ENCODE measurements at regions not wholly inside any gene's neighbourhood (a gene's known extent, or its start where the extent isn't known, plus 50 kb on each side); places are given as distances from the start of the nearest gene placed in this dataset.

DNA sequence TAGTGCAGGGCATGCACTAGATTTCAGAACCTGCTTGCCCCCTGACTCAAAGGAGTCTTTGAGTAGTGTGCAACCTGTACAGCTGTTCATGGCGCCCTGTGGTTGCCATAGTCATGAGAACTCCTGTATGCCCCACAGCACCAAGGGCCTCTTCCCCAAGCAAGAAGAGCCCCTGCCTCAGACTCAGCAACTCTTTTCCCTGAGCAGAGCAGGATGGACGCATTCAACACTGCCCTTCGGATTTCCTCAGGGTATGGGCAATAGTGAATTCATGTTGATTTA lies 89.7 kb upstream of the KLF13 start:
- Histone ChIP-seq H3K9ac (no peak overlapping the region; the same call in 1 of the 2 replicates), H3K27ac (peak overlapping the region; percentile 77; the same call in 1 of the 2 replicates), H3K4me3 (no peak overlapping the region)

DNA sequence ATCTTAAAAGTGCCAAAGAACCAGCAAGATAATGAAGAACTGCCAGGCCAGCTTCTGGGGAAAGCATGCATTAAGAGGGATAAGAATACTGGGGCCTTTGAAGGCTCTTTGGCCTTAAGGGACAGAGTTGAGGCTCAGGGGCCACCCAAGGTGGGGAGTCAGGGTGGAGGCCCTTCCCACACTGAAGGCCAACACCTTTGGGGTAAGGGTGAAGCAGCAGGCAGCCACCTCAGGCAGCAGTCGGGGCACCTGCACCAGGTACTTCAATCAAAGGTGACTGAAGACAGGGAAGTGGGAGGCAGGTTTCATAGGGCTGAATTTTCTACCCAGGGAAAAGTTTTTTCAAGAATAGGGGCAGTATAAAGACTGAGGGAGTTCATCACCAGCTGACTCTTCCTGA lies 87.7 kb upstream of the KLF13 start:
- peak overlapping the region; percentile 57 for H3K4me2 ChIP-seq
- no peaks in the 10 kb centered on the region for H3K36me3 ChIP-seq
- H3K9ac ChIP-seq: 0 out of 2 replicates have a peak overlapping the region, but pooled peaks have one; percentile 15
- H3K9me3 ChIP-seq: peaks cover 13% of the 10 kb centered on the region; the same call in 1 of the 2 replicates
- H3K27me3 ChIP-seq: no peaks in the 10 kb centered on the region
- no peak overlapping the region for H3K4me3 ChIP-seq
- no peaks in the 10 kb centered on the region for H4K20me1 ChIP-seq
- no peak for TF ChIP-seq Cebpa-rat (IDR thresholded peaks at IDR 0.05)
- peaks cover 58% of the 10 kb centered on the region for H3K4me1 ChIP-seq
- H3K27ac ChIP-seq: no peak overlapping the region; the same call in 1 of the 2 replicates

More for the DNA sequence above, 89.7 kb upstream of the KLF13 start:
- Histone ChIP-seq H3K4me1 (peaks cover 77% of the 10 kb centered on the region), H3K36me3 (no peaks in the 10 kb centered on the region), H3K27me3 (no peaks in the 10 kb centered on the region), H3K9me3 (peaks cover 9% of the 10 kb centered on the region; the same call in 1 of the 2 replicates), H3K4me2 (peak overlapping the region; percentile 82), H4K20me1 (no peaks in the 10 kb centered on the region)
- no peak for TF ChIP-seq Cebpa-rat (IDR thresholded peaks at IDR 0.05)

DNA sequence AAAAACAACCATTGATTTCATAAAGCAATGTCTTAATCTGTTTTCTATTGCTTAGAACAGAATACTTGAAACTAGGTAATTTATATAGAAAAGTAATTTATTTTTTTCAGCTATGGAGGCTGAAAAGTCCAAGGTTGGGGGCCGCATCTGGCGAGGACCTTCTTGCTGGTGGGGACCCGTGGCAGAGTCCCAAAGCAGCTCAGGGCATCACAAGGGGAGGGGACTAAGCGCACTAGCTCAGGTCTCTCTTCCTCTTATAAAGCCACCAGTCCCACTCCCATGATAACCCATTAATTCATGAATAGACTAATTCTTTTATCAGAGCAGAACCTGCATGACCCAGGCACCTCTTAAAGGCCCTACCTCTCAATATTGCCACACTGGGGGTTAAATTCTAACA lies 87.2 kb upstream of the KLF13 start:
- no peak overlapping the region for H3K27ac ChIP-seq
- no peaks in the 10 kb centered on the region for H3K27me3 ChIP-seq
- peaks cover 53% of the 10 kb centered on the region for H3K4me1 ChIP-seq
- no peak for TF ChIP-seq Cebpa-rat (IDR thresholded peaks at IDR 0.05)
- H3K36me3 ChIP-seq: no peaks in the 10 kb centered on the region
- no peak overlapping the region for H3K4me3 ChIP-seq
- peak overlapping the region; percentile 57 for H3K4me2 ChIP-seq
- H3K9me3 ChIP-seq: peaks cover 13% of the 10 kb centered on the region; the same call in 1 of the 2 replicates
- H4K20me1 ChIP-seq: no peaks in the 10 kb centered on the region
- H3K9ac ChIP-seq: no peak overlapping the region

DNA sequence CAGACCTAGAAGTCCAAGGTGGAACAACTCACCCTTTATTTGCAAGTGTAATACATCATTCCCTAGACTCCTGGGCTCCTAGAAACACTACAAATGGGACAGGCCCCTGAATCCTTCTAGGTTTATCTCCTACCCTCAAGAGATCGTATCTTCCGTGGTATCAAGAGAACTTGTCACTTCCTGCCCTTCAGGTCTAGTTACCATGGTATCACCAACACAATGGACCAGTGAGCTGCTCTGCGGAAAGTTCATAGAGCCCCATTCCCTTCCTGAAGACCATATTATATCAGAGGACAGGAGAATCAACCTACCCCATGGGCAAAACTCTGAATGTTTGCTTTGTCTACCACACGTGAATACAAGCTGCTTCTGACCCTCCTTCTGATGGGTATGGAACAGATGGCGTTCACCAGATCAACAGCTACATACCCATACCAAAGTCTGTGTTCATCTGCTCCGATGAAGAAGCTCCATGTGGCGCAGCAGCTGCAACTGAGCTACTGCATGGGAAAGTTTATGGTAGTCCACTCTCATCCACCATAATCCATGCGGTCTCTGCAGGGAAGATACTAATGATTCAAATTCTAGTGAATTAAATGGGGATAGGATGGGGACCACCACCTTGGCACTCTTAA lies 84.6 kb upstream of the KLF13 start:
- TF ChIP-seq Cebpa-rat (IDR thresholded peaks at IDR 0.05): no peak
- H3K27me3 ChIP-seq: no peaks in the 10 kb centered on the region
- H3K4me3 ChIP-seq: no peak overlapping the region
- H3K4me2 ChIP-seq: no peak overlapping the region
- H3K27ac ChIP-seq: no peak overlapping the region
- peaks cover 31% of the 10 kb centered on the region for H3K4me1 ChIP-seq
- peaks cover 13% of the 10 kb centered on the region; the same call in 1 of the 2 replicates for H3K9me3 ChIP-seq
- H4K20me1 ChIP-seq: no peaks in the 10 kb centered on the region
- H3K36me3 ChIP-seq: no peaks in the 10 kb centered on the region
- H3K9ac ChIP-seq: no peak overlapping the region

DNA sequence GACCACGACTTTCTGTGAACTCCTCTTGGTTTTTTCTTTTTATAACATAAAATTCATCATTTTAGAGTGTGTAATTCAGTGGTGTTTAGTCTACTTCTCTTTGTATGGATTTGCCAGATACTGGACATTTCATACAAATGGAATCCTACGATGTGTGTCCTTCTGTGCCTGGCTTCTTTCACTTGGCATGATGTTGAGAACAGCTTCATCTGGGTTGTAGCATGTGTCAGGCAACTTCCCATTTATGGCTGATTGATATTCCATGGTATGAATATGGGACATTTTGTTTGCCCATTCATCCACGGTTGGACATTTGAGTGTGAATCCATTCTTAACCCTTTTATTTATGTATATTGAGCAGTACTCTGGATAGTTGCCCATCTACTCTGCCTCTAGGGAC lies 82.7 kb upstream of the KLF13 start:
- Histone ChIP-seq H3K27ac (no peak overlapping the region), H3K36me3 (no peaks in the 10 kb centered on the region), H3K4me2 (no peak overlapping the region), H3K4me1 (peaks cover 13% of the 10 kb centered on the region), H3K9me3 (peaks cover 13% of the 10 kb centered on the region; the same call in 1 of the 2 replicates), H3K9ac (no peak overlapping the region), H3K27me3 (no peaks in the 10 kb centered on the region), H4K20me1 (no peaks in the 10 kb centered on the region), H3K4me3 (no peak overlapping the region)
- no peak for TF ChIP-seq Cebpa-rat (IDR thresholded peaks at IDR 0.05)

DNA sequence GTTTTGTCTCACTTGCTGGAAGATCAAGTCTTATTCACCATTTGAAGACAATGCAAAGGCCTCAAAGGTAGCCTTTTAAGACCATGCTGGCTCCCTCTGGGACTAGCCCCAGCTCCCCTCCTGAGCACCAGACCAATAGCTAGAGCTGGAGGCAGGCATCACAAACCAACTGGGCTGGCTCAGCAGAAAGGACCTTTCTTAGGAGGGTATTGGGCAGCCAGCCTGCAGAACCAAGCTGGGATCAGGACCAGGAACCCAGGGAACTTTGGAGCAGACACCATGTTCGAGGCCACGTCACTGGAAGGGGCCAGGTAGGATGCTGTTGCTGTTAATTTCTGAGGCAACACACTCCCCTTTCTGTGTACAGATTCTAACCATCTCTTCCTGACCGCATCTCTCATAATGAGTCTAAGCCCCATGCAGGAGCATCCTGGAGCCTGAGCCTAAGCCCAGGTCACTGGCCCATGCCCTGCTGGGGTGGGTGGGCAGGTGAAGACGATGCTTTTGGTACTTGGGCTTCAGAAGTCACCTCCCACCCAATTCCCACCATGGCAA lies 81.4 kb upstream of the KLF13 start:
- TF ChIP-seq Cebpa-rat (IDR thresholded peaks at IDR 0.05): no peak
- no peaks in the 10 kb centered on the region for H3K36me3 ChIP-seq
- no peak overlapping the region for H3K4me2 ChIP-seq

DNA sequence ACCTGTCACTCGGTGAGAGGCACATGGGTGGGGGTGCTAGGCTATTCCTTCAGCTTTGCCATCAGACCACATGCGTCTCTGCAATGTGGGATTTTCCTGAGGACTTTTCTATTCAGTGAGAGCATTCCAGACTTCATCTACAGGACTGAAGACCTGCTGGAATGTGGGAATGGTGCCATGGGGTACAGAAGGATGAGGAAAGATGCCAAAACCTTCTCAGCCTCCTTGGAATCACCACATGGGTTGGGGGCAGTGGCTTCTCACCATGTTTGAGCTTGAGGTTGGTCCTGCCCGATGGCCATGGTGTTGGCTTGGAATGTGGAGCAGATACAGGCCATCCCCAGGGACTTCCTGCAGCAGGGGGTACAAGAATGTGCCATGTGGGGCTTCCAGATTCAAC lies 80.9 kb upstream of the KLF13 start:
- Histone ChIP-seq H4K20me1 (no peaks in the 10 kb centered on the region), H3K36me3 (no peaks in the 10 kb centered on the region), H3K4me3 (no peak overlapping the region), H3K27me3 (no peaks in the 10 kb centered on the region), H3K9me3 (peaks cover 13% of the 10 kb centered on the region; the same call in 1 of the 2 replicates), H3K9ac (no peak overlapping the region), H3K4me1 (0 out of 2 replicates have a peak, but pooled peaks cover 4% of the 10 kb centered on the region), H3K27ac (no peak overlapping the region), H3K4me2 (no peak overlapping the region)
- no peak for TF ChIP-seq Cebpa-rat (IDR thresholded peaks at IDR 0.05)

More for the DNA sequence above, 81.4 kb upstream of the KLF13 start:
- H3K27ac ChIP-seq: no peak overlapping the region
- no peaks in the 10 kb centered on the region for H3K27me3 ChIP-seq
- no peak overlapping the region for H3K9ac ChIP-seq
- H3K9me3 ChIP-seq: peaks cover 13% of the 10 kb centered on the region; the same call in 1 of the 2 replicates
- H3K4me1 ChIP-seq: 0 out of 2 replicates have a peak, but pooled peaks cover 4% of the 10 kb centered on the region
- no peak overlapping the region for H3K4me3 ChIP-seq
- no peaks in the 10 kb centered on the region for H4K20me1 ChIP-seq

DNA sequence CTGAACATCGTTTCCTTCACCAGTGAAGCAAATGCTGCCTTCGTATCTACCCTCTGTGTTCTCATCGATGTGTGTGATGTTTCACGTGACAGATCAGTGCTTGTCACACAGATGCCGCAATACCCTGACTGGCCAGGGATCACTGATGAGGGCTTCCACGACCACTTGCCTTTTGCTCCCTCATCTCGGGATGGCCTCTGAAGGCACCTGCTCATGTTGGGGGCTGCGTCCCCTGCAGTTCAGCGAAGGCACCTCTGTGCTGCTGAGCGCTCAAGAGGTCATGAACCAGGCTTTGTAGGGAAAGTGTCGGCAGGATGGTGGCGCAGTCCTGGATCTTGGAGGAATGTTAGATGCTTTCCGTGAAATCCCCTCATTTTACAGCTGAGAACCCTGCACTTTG lies 79.2 kb upstream of the KLF13 start:
- no peak overlapping the region for H3K27ac ChIP-seq
- H3K9ac ChIP-seq: no peak overlapping the region
- H3K36me3 ChIP-seq: no peaks in the 10 kb centered on the region
- 0 out of 2 replicates have a peak, but pooled peaks cover 4% of the 10 kb centered on the region for H3K4me1 ChIP-seq
- no peak overlapping the region for H3K4me2 ChIP-seq
- H4K20me1 ChIP-seq: no peaks in the 10 kb centered on the region
- no peak overlapping the region for H3K4me3 ChIP-seq
- H3K9me3 ChIP-seq: no peaks in the 10 kb centered on the region
- TF ChIP-seq Cebpa-rat (IDR thresholded peaks at IDR 0.05): no peak
- H3K27me3 ChIP-seq: no peaks in the 10 kb centered on the region

DNA sequence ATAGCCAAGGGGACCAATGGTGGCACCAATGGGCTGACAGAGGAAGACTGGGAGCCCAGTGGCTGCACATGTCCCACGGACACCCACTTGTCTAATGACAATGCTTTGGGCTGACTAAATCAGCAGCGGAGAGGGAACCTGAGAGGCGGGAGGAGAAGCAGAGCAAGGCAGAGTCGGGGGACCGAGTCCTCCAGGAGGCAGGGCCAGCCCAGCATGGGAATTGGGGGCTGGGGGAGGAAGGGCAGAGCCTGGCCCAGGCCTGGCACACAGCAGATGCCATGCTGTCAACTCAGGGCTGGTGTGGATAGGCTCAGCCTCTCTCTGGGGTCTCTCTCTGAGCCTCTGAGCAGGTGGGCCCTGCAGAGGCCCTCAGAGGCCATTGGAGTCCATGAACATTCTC lies 78.4 kb upstream of the KLF13 start:
- no peak overlapping the region for H3K4me2 ChIP-seq
- no peak for TF ChIP-seq Cebpa-rat (IDR thresholded peaks at IDR 0.05)
- H3K9ac ChIP-seq: no peak overlapping the region
- H3K36me3 ChIP-seq: no peaks in the 10 kb centered on the region
- H3K27ac ChIP-seq: no peak overlapping the region
- H3K4me1 ChIP-seq: 0 out of 2 replicates have a peak, but pooled peaks cover 4% of the 10 kb centered on the region
- H3K27me3 ChIP-seq: no peaks in the 10 kb centered on the region
- H4K20me1 ChIP-seq: no peaks in the 10 kb centered on the region
- no peaks in the 10 kb centered on the region for H3K9me3 ChIP-seq
- H3K4me3 ChIP-seq: no peak overlapping the region

DNA sequence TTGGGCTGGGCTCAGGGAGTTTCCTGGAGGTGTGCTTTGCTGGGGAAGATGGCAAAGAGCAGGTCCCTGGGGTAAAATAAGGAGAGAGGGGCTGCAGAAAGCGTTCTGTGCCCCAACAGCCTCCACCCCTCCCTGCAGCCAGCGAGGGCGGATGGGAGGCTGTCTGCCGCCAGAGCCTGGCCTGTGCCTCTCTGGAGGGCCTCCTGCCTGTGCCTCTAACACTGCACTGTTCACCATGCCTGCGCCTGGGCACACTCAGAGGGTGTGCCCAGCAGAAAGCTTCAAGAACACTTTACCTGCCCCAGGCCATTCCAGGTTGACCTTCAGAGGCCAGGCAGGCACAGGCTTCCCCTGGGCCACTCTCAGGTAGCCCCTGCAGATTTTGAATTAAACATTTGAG lies 77.7 kb upstream of the KLF13 start:
- Histone ChIP-seq H3K4me1 (peaks cover 5% of the 10 kb centered on the region; the same call in 1 of the 2 replicates), H3K36me3 (no peaks in the 10 kb centered on the region), H4K20me1 (no peaks in the 10 kb centered on the region), H3K9ac (no peak overlapping the region), H3K27ac (no peak overlapping the region), H3K4me2 (no peak overlapping the region), H3K4me3 (no peak overlapping the region), H3K9me3 (no peaks in the 10 kb centered on the region), H3K27me3 (no peaks in the 10 kb centered on the region)
- no peak for TF ChIP-seq Cebpa-rat (IDR thresholded peaks at IDR 0.05)

Measured in BLaER1 (cell line).